Right atrium auricular region (tissue), 2 donors: ENCODE measurements at regions not wholly inside any gene's neighbourhood (a gene's known extent, or its start where the extent isn't known, plus 50 kb on each side); places are given as distances from the start of the nearest gene placed in this dataset.

Source experiments
- DNase-seq: peaks from one replicate; pipeline ENCODE4 v3.0.0-alpha.2; 2019; ENCODE audit warnings: low spot score
- H3K27ac ChIP-seq, 2 donors: fragments of 200-600 bp; sonication (generic); 1 replicate in 1 of 2; 2 replicates in 1 of 2; pipeline ENCODE4 v1.5.1; 2016 to 2019
- H3K27me3 ChIP-seq, 2 donors: fragments of 200-600 bp; sonication (generic); one replicate each; pipeline versions ENCODE4 v1.5.1 to v1.6.0; 2017 to 2019
- H3K36me3 ChIP-seq: fragments of 200-600 bp; sonication (generic); one replicate; pipeline ENCODE4 v1.5.1; 2016
- H3K4me1 ChIP-seq, 2 donors: fragments of 200-600 bp; sonication (generic); one replicate each; pipeline versions ENCODE4 v1.5.1 to v1.6.0; 2017 to 2019
- H3K4me3 ChIP-seq, 2 donors: fragments of 200-600 bp; sonication (generic); 1 replicate in 1 of 2; 2 replicates in 1 of 2; pipeline ENCODE4 v1.5.1; 2017 to 2019; ENCODE audit warnings: mild to moderate bottlenecking in 1 of 2, moderate library complexity in 1 of 2
- H3K9me3 ChIP-seq, 2 donors: fragments of 200-600 bp; sonication (generic); one replicate each; pipeline ENCODE4 v1.5.1; 2019
- CTCF ChIP-seq, 2 donors: fragments of 200-600 bp; sonication (generic); IDR thresholded peaks; one replicate each; pipeline ENCODE4 v1.5.1; 2019; ENCODE audit warnings: antibody characterized with exemption in 2 of 2

GRCh38 chr18:56068701-56069100, 480.7 kb upstream of the TCF4 start:
- Histone ChIP-seq H3K4me1 (peaks cover 0 to 8% of the 10 kb centered on the region in 2 donors), H3K36me3 (no peaks in the 10 kb centered on the region), H3K4me3 (no peak overlapping the region), H3K9me3 (peaks cover 0 to 13% of the 10 kb centered on the region in 2 donors), H3K27me3 (no peaks in the 10 kb centered on the region), H3K27ac (no peak overlapping the region)
- no peak for TF ChIP-seq CTCF (IDR thresholded peaks at IDR 0.05)
- no peak for DNase-seq

GRCh38 chr18:56067969-56068671, 480.1 kb upstream of the TCF4 start:
- H3K27ac ChIP-seq = no peak overlapping the region
- H3K36me3 ChIP-seq = no peaks in the 10 kb centered on the region
- peaks cover 0 to 13% of the 10 kb centered on the region in 2 donors for H3K9me3 ChIP-seq
- H3K27me3 ChIP-seq = no peaks in the 10 kb centered on the region
- TF ChIP-seq CTCF (IDR thresholded peaks at IDR 0.05) = no peak
- DNase-seq = no peak
- H3K4me3 ChIP-seq = no peak overlapping the region
- peaks cover 0 to 8% of the 10 kb centered on the region in 2 donors for H3K4me1 ChIP-seq

- H3K36me3 ChIP-seq = no peaks in the 10 kb centered on the region
- H3K9me3 ChIP-seq = peaks cover 0 to 13% of the 10 kb centered on the region in 2 donors
- H3K4me3 ChIP-seq = no peak overlapping the region
- no peak for DNase-seq
- H3K27ac ChIP-seq = no peak overlapping the region
- no peaks in the 10 kb centered on the region for H3K27me3 ChIP-seq
- H3K4me1 ChIP-seq = peaks cover 0 to 8% of the 10 kb centered on the region in 2 donors
- TF ChIP-seq CTCF (IDR thresholded peaks at IDR 0.05) = no peak
Observed at GRCh38 chr18:56067214-56067894, 479.4 kb upstream of the TCF4 start.

- H3K27ac ChIP-seq = no peak overlapping the region
- no peaks in the 10 kb centered on the region for H3K27me3 ChIP-seq
- no peak overlapping the region for H3K4me3 ChIP-seq
- peaks cover 0 to 8% of the 10 kb centered on the region in 2 donors for H3K4me1 ChIP-seq
- H3K36me3 ChIP-seq = no peaks in the 10 kb centered on the region
- DNase-seq = no peak
- peaks cover 0 to 12% of the 10 kb centered on the region in 2 donors for H3K9me3 ChIP-seq
- TF ChIP-seq CTCF (IDR thresholded peaks at IDR 0.05) = no peak
Observed at GRCh38 chr18:56066524-56067213, 478.7 kb upstream of the TCF4 start.

GRCh38 chr18:56065086-56065485, 477.1 kb upstream of the TCF4 start:
- Histone ChIP-seq H3K4me1 (peaks cover 0 to 8% of the 10 kb centered on the region in 2 donors), H3K27me3 (no peaks in the 10 kb centered on the region), H3K4me3 (no peak overlapping the region), H3K27ac (no peak overlapping the region), H3K36me3 (no peaks in the 10 kb centered on the region), H3K9me3 (no peaks in the 10 kb centered on the region)
- no peak for DNase-seq
- TF ChIP-seq CTCF (IDR thresholded peaks at IDR 0.05) = no peak
